Sigmoid colon (tissue), 6 donors: ENCODE measurements at regions not wholly inside any gene's neighbourhood (a gene's known extent, or its start where the extent isn't known, plus 50 kb on each side); places are given as distances from the start of the nearest gene placed in this dataset.

Experiments
- DNase-seq: peaks from one replicate; pipeline ENCODE4 v3.0.0-alpha.2; 2019
- H3K27ac ChIP-seq, 4 donors: fragments of 200-600 bp; sonication (generic); one replicate each; pipeline ENCODE4 v1.5.1; 2016 to 2019; ENCODE audit warnings: mild to moderate bottlenecking in 1 of 4
- H3K27me3 ChIP-seq, 3 donors: fragments of 200-600 bp; sonication (generic); one replicate each; pipeline ENCODE4 v1.5.1; 2019; ENCODE audit warnings: mild to moderate bottlenecking in 1 of 3
- H3K36me3 ChIP-seq, 4 donors: fragments of 200-600 bp; sonication (generic); one replicate each; pipeline ENCODE4 v1.5.1; 2016 to 2019
- H3K4me1 ChIP-seq, 4 donors: fragments of 200-600 bp; sonication (generic); one replicate each; pipeline ENCODE4 v1.5.1; 2017 to 2019
- H3K4me3 ChIP-seq, 4 donors: fragments of 200-600 bp; sonication (generic); one replicate each; pipeline ENCODE4 v1.5.1; 2017 to 2019; ENCODE audit warnings: mild to moderate bottlenecking in 2 of 4, moderate library complexity in 1 of 4
- H3K9me3 ChIP-seq, 4 donors: fragments of 200-600 bp in 3 of 4; sonication (generic) in 3 of 4; one replicate each; pipeline versions ENCODE4 v1.5.1 to v1.6.1; 2013 to 2019
- CTCF ChIP-seq, 4 experiments: fragments of 450-650 bp in 3 of 4; fragments of 200-600 bp in 1 of 4; IDR thresholded peaks; one replicate each; pipeline ENCODE4 v1.5.1; 2016 to 2019; ENCODE audit warnings: antibody characterized with exemption in 4 of 4, mild to moderate bottlenecking in 3 of 4, moderate library complexity in 2 of 4
- EP300 ChIP-seq, 4 donors: sonication (generic); formaldehyde crosslinking; IDR thresholded peaks; one replicate each; pipeline ENCODE4 v1.6.1; 2017; ENCODE audit warnings: antibody characterized with exemption in 4 of 4
- POLR2A ChIP-seq, 2 donors: fragments of 450-650 bp; IDR thresholded peaks; one replicate each; pipeline ENCODE4 v1.6.1; 2016; ENCODE audit warnings: antibody characterized with exemption in 2 of 2, mild to moderate bottlenecking in 2 of 2, moderate library complexity in 2 of 2
- POLR2AphosphoS5 ChIP-seq, 4 donors: sonication (generic); formaldehyde crosslinking; IDR thresholded peaks; one replicate each; pipeline ENCODE4 v1.6.1; 2017; ENCODE audit warnings: antibody characterized with exemption in 4 of 4
- WGBS, 2 donors: extraction: QIAGEN DNeasy Blood & Tissue Kit; methylation state at CpG; one replicate each; pipeline ENCODE4 v1.1.7; 2013; 5-methylcytosine and 5-hydroxymethylcytosine counted together
- intact Hi-C: fragments of 100-400 bp; cut with DNase I; formaldehyde crosslinking; loops from one replicate; pipeline ENCODE4 v1.15.1; 2023
- donor health status: healthy with polysubstance abuse.
- donor health status: healthy.

DNA sequence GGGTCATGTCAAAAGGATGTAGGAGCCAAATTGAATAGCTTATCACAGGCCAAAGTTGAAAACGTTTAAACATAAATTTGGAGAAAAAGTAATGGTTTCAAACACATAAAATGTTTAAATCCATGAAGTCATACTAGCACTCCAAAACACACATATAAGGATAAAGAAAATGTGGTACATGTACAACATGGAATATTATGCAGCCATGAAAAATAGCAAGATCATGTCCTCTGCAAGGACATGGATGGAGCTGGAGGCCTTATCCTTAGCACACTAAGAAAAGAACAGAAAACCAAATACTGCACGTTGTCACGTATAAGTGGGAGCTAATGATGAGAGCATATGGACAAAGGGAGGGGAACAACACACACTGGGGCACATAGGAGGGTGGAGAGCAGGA lies 911.7 kb upstream of the PCDH20 start:
- TF ChIP-seq POLR2A (IDR thresholded peaks at IDR 0.05) (no peak), EP300 (IDR thresholded peaks at IDR 0.05) (no peak), CTCF (IDR thresholded peaks at IDR 0.05) (no peak), POLR2AphosphoS5 (IDR thresholded peaks at IDR 0.05) (no peak)
- Histone ChIP-seq H3K27ac (no peak overlapping the region), H3K27me3 (no peaks in the 10 kb centered on the region), H3K4me3 (no peak overlapping the region), H3K9me3 (no peaks in the 10 kb centered on the region), H3K36me3 (no peaks in the 10 kb centered on the region), H3K4me1 (no peaks in the 10 kb centered on the region)
- 83 to 86% methylated on average over 3 of the region's 3 CpGs for WGBS, 2 donors
- DNase-seq, result no peak
- intact Hi-C loops, result no loop called here

GRCh38 chr13:62324842-62325241 lies 909.2 kb upstream of the PCDH20 start:
- TF ChIP-seq POLR2A (IDR thresholded peaks at IDR 0.05) (no peak), CTCF (IDR thresholded peaks at IDR 0.05) (no peak), POLR2AphosphoS5 (IDR thresholded peaks at IDR 0.05) (no peak), EP300 (IDR thresholded peaks at IDR 0.05) (no peak)
- intact Hi-C loops, result no loop called here
- Histone ChIP-seq H3K27ac (no peak overlapping the region), H3K4me3 (no peak overlapping the region), H3K9me3 (no peaks in the 10 kb centered on the region), H3K4me1 (no peaks in the 10 kb centered on the region), H3K27me3 (no peaks in the 10 kb centered on the region), H3K36me3 (no peaks in the 10 kb centered on the region)
- DNase-seq, result no peak
- WGBS, 2 donors, result 17 to 38% methylated on average over 1 of the region's 1 CpG

DNA sequence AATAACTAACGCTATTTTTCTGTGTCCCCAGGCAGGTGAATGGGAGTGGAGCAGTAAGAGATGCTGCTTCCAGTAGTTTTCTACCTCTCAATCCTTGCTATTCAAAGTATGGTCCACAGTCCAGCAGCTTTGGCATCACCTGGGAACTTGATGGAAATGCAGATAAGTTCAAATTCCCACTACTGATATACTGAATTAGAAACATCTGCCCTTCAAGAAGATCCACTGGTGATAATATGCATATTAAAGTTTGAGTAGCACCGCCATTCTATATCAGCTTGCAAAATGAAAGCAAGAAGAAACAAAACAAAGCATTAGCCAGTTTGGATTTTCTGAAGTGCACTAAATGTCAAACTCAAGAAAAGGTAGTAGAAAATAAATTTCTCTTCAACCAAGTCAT lies 906.2 kb upstream of the PCDH20 start:
- Histone ChIP-seq H3K27me3 (no peaks in the 10 kb centered on the region), H3K4me3 (no peak overlapping the region), H3K9me3 (no peaks in the 10 kb centered on the region), H3K36me3 (no peaks in the 10 kb centered on the region), H3K4me1 (no peaks in the 10 kb centered on the region), H3K27ac (no peak overlapping the region)
- intact Hi-C loops, result no loop called here
- WGBS, 2 donors, result 71 to 84% methylated on average over 2 of the region's 2 CpGs
- TF ChIP-seq EP300 (IDR thresholded peaks at IDR 0.05), result no peak
- TF ChIP-seq CTCF (IDR thresholded peaks at IDR 0.05), result no peak
- no peak for TF ChIP-seq POLR2AphosphoS5 (IDR thresholded peaks at IDR 0.05)
- TF ChIP-seq POLR2A (IDR thresholded peaks at IDR 0.05), result no peak
- DNase-seq, result no peak

- Histone ChIP-seq H3K27me3 (no peaks in the 10 kb centered on the region), H3K36me3 (no peaks in the 10 kb centered on the region), H3K4me3 (no peak overlapping the region), H3K9me3 (no peaks in the 10 kb centered on the region), H3K27ac (no peak overlapping the region), H3K4me1 (no peaks in the 10 kb centered on the region)
- intact Hi-C loops, result no loop called here
- TF ChIP-seq CTCF (IDR thresholded peaks at IDR 0.05) (no peak), POLR2AphosphoS5 (IDR thresholded peaks at IDR 0.05) (no peak), POLR2A (IDR thresholded peaks at IDR 0.05) (no peak)
- WGBS, 2 donors, result 3 to 16% methylated on average over 1 of the region's 1 CpG
- DNase-seq, result no peak
Measured at GRCh38 chr13:62321139-62321538, 905.5 kb upstream of the PCDH20 start.
